ENCODE measurements at regions not wholly inside any gene's neighbourhood (a gene's known extent, or its start where the extent isn't known, plus 50 kb on each side); places are given as distances from the start of the nearest gene placed in this dataset.

DNA sequence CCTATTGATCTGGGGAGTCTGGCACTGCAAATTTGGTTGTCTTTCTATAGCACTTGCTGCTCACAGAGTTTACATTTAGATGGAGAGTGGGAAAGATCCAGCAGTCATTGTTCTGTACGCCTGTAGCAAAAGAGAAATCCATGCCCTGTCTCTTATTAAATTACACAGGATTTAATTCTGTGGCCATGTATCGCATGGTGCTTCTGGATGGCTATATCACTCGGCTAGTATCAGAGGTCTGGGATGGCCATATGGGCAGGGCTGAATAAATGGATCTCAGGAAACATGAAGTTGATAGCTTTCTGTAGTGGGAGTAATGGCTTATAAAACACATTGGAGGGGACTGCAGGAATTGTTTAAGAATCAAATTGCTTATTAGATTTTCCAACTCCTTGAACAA lies 325.8 kb upstream of the DPH6 start:
- DNase-seq: no peak

DNA sequence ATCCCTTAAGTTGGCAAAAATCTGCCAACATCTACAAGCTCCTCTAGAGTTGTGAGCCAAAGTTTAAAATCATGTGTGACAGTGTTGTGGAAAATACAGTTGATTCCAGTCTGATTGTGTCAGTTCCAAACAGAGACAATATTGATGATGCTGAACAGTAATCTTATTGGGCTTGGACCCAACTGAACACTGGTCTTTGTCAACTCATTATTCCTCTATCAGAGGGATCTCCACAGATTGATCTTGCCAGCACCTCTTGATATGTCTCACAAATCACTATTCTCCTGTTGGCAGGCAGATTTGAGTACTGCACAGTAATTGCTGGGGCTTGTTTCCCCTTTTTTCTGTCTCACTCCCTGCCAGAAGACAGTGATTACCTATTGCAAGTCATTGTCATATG lies 326.6 kb upstream of the DPH6 start:
- DNase-seq: no peak

DNA sequence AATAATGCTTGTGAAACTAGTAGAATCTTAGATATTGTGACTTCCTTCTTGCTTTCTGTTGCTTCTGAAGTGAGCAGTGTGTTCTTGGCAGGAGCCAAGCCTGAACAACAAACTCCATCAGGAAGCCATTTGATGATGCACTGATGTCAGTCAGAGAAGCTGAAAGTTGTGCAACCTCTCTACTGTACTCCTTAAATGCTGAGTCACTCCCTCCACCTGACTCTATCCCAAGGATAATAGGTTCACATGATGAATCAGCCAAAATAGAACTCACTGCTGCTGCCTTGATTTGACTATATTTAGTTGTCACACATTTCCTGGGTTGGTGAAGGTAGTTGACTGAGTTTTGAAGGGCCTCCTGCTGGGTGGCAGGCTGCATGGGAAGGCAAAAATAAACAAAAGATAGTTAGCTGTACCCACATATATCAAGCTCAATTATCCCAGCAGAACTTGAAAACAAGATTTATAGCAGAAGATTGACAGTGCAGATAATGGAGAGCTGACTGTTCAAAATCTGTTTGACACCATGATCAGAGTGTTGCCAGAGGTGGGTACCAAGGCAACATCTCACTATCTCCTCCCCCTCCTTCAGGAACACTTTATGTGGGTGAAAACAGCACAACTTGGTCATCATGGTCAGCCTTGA lies 328.4 kb upstream of the DPH6 start:
- no peak for DNase-seq

DNA sequence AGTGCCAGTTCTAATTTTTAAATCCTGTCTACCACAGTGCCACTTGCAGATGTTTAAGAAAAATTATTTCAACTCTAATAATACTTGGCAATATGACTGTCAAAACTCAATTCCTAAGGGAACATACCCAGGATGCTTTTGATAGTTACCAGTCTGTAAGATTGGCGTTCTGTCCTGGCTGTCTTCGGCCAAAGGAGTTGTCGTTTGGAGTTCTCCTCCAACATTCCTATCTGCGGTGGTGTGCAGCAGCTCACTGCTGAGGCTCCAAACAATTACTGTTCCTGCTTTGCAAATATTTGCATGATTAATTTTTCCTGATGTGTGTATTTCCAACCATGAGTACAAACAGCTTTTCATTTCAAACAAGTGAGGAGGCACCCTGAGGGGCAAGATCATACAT lies 330.8 kb upstream of the DPH6 start:
- no peak for DNase-seq

DNA sequence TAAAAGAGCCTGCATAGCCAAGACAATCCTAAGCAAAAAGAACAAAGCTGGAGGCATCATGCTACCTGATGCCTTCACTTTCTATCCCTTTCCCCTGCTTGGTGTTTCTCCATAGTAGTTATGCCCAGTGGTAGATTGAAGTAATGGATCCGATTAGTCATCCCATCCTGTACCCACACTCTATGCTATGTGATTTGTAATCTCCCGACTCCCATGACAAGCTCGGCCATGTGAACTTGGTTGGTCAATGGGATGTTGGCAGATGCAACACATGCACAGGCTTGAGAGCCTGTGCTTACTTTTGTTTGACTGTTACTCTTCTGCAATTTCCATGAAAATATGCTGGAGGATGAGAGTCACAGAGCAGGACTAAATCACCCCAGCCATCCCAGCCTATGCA lies 334.9 kb upstream of the DPH6 start:
- DNase-seq: no peak

DNA sequence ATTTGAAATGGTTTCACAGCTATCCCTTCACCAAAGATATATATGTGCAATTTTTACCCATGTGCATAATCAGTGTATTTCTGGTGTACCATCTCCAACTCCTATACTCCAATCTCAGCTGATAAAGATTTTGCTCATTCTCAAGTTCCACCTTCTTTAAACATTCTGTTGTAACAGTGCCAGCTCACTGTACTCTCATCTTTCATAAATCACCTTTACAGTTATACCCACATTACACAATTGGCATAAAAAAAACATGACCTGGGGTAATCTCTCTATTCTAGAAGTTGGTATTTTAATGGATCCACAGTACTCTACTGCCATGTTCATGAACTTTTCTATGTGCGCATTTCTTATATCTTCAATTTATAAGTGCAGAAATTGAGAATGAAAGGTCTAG lies 339.9 kb upstream of the DPH6 start:
- DNase-seq: no peak

DNA sequence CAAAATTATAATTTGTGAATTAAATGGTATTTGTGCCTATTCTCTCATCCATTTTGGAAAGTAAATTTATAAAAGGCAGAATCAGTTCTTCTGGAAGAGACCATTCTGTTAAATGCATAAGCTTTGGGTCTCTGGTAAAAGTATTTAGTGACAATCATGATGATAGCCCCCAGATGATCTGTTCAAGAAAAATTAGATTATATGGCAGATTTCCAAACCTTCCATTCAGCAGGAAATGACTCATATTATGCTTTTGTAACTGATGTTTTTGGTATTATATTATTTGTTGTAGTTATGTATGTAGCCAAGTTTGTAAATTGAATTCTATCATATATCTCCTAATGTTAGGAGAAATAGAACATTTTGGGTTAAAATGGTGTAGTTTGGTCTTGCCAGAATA lies 340.8 kb upstream of the DPH6 start:
- no peak for DNase-seq

DNA sequence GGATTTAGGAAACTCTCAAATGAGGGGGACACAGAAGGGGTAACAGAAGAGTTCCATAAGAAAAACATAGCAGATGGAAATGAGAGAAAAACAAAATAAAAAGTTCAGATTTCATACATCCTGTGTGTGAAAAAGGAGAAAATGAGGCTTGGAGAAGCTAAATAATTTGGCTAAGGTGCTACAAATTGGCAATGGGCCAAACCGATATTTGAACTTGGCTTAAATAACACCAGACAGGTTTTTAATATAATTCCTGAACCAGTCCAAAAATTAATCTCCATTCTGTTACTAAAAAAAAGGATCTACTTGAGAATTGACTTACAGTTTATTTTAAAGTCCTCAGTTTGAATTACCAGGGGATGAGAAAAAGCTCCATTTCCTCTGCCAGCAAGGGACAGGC lies 342.9 kb upstream of the DPH6 start:
- DNase-seq: no peak

DNA sequence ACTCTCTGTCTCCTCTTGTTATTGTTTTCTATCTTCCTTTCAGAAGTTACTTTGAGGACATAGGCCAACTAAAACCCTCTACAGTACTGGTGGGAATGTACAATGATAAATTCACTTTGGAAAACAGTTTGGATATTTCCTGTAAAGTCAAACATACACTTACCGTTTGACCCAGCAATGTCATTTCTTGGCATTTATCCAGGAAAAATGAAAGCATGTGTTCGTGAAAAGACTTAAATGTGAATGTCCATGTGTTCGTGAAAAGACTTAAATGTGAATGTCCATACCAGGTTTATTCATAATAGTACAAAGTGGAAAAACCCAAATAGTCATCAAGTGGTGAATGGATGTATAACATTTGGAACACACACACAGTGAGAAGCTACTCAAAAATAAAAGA lies 361.5 kb upstream of the DPH6 start:
- no peak for DNase-seq

DNA sequence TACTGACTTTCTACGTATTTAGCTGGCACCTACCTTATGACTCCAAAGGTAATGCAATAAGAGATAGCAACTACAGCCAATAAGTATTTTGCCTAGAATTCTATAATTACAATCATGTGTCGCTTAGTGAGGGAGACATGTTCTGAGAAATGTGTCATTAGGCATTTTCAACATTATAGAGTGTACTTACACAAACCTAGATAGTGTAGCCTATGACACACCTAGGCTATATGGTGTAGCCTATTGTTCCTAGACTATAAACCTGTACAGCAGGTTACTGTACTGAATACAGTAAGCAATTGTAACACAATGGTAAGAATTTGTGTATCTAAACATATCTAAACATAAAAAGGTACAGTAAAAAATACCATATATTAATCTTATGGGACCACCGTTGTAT lies 363.4 kb upstream of the DPH6 start:
- DNase-seq: no peak

DNA sequence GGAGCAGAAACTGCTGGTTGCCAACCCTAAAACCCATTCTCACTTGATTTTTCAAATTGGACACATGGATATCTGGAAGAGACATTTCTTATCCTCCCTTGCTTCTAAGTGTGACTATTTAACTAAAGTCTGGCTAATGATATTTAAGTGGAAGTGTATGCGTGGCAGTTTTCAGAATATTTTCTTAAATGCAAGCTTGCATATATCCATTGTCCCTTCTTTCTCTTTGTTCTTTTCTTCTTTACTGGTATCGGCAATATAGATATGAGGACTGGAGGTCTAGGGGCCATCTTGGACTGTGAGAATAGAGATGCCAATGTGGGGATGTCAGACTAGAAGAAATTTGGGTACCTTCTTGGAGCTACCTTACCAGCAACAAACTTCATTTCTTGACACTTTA lies 364.3 kb upstream of the DPH6 start:
- DNase-seq: no peak

DNA sequence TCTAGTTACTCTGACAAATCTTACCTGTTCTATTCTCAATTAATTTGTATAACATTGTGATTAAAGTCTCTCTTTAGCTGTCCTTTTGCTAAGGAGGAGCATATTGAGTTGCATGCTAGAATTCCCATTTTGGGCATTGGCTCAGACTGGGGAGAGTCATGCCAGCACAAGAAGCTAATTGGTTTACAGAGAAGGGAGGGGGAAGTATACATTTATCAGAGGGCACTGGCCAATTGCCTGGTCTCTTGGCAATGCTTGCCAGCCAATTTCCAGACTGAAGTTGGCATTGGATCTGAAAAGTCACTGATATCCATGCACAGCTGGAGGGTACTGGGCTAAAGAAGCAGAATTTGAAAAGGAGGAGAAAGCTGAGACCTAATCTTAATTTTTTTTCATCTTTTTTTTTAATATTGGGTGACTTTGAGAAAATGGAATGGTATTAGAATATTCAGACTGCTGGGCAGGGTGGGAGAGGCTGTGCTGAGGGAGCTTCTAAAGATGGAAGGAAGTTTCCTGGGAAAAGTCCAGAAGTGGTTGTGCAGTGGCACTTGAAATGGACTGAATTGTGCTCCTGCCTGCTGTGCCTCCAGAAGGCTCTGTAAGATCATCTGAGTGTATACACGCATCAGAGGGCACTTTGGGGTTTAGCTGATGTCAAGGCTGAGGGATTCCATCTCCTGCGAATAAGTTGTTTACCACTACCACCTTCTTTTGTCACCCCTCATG lies 365.2 kb upstream of the DPH6 start:
- DNase-seq: no peak

DNA sequence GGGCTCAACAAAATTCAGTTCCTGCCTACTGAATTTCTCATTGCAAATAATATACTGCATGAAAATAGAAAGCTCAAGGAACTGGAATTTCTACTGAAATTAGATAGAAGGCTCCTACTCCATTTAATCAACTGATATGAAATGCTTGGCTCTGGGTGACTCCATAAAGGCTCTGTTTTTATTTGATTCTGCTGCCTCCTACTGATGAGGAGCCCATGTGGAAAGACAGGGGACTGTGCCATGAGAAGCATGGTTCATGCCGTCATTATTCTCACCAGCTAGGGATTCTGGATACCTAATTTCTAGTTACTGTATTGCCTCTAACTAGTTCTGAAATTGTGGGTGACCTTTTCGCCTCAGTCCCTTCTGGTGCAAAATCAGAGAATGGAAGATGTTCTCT lies 366.2 kb upstream of the DPH6 start:
- no peak for DNase-seq

DNA sequence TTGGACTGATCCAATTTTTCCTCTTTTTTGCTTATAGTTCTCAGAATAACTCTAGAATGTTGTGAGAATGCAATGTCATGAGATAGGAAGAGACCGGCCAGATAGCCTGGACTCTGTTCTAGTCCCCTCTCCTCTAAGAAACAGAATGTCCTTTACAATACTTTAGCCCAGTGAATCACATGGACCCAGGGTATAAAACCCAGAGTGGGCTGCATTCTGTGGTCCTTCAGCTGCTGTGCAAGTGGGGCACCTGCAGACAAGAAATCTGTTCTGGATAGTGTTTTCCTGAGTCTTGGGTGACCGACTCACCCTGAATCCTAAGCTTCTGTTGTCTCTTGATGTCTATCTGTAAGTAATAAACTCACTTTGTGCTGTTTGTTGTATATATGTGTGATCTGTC lies 368.6 kb upstream of the DPH6 start:
- DNase-seq: no peak

DNA sequence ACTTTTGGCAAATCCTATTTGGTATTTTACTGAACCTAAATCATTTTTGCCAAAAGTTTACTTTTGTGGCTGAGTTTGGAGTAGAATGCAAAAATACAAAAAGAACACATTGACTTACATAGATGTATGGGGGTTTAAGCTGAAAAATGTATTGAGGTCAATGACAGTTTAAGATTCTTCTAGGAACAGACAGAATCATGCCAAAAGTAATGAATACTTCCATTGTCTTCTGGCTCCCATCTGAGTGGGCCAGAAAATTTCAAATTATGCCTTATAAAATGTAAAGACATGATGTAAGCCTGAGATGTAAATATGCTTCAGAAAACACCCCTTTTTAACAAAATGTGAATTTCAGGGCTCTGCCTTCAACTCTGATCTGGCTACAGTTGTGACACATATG lies 375.1 kb upstream of the DPH6 start:
- DNase-seq: no peak

DNA sequence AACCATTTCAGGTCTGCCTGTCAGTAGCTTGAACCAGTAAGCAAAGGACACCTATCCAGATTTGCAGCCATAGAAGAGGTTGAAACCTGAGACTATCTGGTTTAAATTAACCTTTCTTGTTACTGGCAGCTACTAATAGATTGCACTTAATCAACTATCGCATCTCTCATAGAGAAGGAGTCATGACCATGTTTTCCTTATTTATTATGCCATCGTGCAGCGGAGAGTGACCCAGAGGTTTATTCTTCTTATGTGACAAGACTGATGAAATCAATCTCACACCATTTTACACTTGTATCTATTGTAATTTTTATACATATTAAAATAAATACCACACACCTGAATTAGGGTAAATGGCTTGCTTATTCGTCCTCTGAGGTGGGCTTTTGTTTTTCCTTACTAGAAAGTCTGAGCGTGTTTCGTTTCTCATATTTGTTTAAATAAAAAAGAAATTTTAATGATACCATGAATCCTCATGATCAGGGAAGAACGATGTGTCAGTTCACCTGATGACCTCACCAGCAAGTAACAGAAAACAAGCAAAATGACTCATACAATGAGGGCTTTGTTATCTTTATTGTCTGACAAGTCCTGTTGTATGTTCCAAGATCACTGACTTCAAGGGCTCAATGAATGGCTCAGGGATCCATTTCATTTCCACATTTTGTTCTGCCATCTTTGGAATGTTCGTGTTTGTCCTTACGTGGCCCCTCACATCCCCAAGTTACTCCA lies 379.5 kb upstream of the DPH6 start:
- no peak for DNase-seq

DNA sequence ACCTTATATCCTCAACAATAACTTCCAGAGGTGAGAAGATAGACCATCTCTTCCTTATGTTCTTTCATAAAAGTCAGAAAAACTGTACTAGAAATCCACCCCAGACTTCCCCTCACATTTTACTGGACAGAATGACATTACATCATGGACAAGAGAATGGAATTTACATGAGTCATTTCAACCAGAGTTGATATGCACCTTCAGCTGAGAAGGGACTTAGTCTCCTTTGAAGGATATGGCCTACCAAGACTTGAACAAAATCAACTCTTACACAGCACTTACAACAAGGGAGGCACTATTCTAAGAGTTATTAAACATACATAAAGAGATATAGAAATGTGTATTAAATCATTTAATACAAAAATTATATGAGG lies 380.0 kb upstream of the DPH6 start:
- no peak for DNase-seq

DNA sequence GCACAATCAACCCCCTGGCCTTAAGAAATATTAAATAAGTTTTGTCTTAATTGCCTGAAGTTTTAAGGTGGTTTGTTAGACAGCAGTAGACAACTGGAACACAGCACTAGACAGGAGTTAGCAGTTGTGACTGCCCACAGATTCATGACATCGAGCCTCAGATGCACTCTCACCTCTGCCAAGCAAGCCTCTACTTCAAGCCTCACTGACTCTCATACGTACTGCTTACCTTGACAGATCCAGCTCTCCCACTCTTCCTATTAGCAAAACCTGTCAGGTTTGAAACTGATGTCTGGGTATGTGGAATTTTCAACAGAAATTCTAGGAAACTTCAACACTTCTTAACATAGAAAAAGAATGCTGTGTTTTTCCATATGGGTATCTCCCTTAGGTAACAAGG lies 382.9 kb upstream of the DPH6 start:
- no peak for DNase-seq

DNA sequence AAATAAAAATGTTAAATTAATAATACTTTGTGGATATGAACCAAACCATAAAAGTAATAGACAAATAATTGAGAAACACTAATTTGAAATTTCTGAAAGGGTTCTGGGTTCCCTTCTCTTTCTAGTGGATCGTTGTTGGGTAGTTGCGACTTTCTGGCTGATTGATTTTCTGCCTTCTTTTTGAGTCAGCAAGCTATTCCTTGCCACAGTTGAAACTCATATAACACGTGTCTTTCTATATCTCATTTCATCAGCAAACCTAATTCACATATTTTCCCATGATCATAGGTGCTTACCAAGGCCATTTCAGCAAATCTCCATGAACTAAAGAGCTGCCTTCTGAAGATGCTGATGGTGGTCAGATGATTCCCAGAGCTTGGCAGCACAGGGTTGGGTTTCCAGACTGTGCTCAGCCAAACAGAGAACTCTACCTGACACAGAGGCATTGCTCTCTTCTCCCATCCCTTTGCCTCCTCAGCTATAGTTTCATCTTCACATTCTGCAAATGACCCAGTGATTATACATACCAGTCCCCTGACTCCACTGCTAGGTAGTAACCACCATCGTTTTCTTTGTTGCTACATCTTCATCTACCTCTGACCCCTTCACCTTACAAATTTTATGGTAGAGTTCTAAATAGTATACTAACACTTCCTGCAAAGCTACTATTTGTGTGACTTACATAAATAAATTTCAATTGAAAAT lies 383.9 kb upstream of the DPH6 start:
- no peak for DNase-seq

DNA sequence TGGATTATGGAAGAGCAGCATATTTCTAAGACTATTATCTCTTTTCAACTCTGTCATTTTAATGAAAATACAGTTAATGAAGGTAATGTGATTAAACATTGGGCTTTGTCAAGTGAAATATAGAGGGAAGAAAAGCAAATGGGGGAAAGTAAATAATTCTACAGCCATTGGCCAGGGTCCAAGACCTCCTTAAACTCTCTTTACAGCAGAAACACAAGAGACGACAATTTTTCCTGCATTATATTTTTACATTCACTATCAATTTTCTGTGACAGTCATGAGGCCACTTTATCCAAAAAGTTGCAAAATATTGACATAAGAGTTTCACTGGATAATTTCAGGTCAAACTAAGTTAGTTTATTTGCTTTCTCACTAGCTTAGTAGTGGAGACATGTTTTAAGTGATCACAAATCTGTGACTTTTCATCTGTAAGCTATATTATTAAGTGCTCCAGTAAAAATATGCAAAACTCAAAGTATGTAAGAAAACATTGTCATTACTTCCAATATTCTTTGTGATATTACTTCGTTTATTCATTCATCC lies 385.9 kb upstream of the DPH6 start:
- no peak for DNase-seq

DNA sequence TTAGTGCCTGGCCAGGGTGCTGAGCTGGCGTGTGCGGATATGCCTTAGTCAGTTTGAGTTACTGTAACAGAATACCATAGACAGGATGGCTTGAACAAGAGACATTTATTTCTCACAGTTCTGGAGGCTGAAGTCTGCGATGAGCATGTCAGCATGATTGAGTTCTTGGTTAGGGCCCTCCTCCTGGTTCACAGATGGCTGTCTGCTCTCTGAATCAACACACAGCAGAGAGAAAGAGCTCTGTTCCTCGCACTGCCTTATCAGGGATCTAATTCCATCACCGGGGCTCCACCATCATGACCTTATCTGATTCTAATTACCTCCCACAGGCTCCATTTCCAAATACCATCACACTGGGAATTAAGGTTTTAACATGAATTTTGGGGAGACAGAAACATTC lies 386.6 kb upstream of the DPH6 start:
- DNase-seq: no peak

DNA sequence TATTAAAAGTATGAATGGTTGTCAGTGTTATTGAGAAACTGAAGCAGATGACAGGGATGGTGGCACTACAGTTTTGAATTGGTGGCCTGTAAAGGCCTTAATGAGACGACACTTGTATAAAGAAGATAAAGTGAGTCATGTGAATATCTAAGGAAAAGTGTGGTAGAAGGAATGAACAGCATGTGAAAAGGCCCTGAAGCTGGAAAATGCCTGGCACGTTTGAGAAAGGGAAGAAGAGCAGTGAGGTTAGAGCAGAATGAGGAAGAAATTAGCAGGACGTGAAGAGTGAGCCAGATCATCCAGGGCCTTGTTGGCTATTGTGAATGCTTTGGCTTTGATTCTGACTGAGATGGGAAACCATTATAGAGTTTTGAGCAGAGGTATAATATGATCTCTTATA lies 387.6 kb upstream of the DPH6 start:
- DNase-seq: no peak

DNA sequence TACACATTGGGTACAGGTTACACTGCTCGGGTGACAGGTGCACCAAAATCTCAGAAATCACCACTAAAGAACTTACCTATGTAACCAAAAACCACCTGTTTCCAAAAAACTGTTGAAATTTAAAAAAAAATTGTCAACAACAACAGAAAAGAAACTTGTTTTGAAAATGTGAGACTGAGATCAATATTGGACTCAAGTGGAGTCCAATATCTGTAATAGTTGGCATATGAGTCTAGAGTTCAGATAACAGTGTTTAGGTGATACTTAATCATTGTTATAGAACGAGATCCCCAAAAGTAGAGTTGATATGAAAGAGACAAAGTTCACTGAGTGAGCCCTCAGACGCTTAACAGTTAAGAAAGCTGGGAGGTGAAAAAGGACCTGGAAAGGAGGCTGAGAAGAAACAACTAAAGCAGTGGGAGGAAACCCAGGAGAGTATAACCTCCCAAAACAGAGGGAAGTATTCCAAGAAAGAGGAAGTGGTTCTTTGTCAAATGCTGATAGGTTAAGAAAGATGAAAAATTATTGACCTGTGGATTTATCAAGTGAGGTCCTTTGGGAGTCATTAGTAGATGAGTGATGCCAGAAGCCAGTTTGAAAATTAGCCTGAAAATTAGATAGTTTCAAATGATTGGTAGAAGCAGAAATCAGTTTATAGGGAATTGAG lies 388.6 kb upstream of the DPH6 start:
- no peak for DNase-seq
